OCI-LY7 (cell line): ENCODE measurements at regions not wholly inside any gene's neighbourhood (a gene's known extent, or its start where the extent isn't known, plus 50 kb on each side); places are given as distances from the start of the nearest gene placed in this dataset.

Experiments
- BruUV-seq: library from RNA; stranded (reverse); fragments of 400-500 nt; replicated peaks from 2 replicates; lab custom pipeline; 2021; lab: Mats Ljungman, UMichigan
- CTCF ChIA-PET: fragments of 300-600 bp; sonication (Branson Sonifier 250); formaldehyde crosslinking; loops from one replicate; lab custom pipeline; 2022; ENCODE audit warnings: antibody characterized with exemption; ENCODE audit not compliant: unreplicated experiment; lab: Charles Lee
- POLR2A ChIA-PET: fragments of 300-600 bp; sonication (Branson Sonifier 250); formaldehyde crosslinking; loops from one replicate; lab custom pipeline; 2022; ENCODE audit warnings: antibody characterized with exemption; lab: Charles Lee
- DNase-seq: peaks from one replicate; pipeline ENCODE4 v3.0.0-alpha.2; 2015; ENCODE audit warnings: low spot score
- H2AFZ ChIP-seq: fragments of 200-600 bp; sonication (generic), shearing (Covaris generic); 2 replicates; pipeline ENCODE4 v1.6.1; 2014; ENCODE audit warnings: mild to moderate bottlenecking, antibody characterized with exemption, low read length, moderate library complexity
- H3K27ac ChIP-seq: fragments of 200-600 bp; sonication (generic); 2 replicates; pipeline ENCODE4 v1.5.1; 2014; ENCODE audit warnings: mixed run types, low read depth, mild to moderate bottlenecking, moderate library complexity, low read length, inconsistent platforms; ENCODE audit not compliant: poor library complexity, severe bottlenecking
- H3K36me3 ChIP-seq: fragments of 200-600 bp; sonication (generic); 2 replicates; pipeline ENCODE4 v1.6.1; 2014; ENCODE audit warnings: mild to moderate bottlenecking, antibody characterized with exemption, low read length, moderate library complexity, mixed read lengths; ENCODE audit not compliant: insufficient read depth
- H3K4me1 ChIP-seq: fragments of 200-600 bp; sonication (generic); 2 replicates; pipeline ENCODE4 v1.5.1; 2014; ENCODE audit warnings: mild to moderate bottlenecking, low read length; ENCODE audit not compliant: insufficient read depth, poor library complexity, severe bottlenecking
- H3K4me2 ChIP-seq: fragments of 200-600 bp; sonication (generic); 2 replicates; pipeline ENCODE4 v1.6.1; 2014; ENCODE audit warnings: mild to moderate bottlenecking, low read length
- H3K4me3 ChIP-seq: fragments of 200-600 bp; sonication (generic); 2 replicates; pipeline ENCODE4 v1.5.1; 2014; ENCODE audit warnings: mild to moderate bottlenecking, low read depth, low read length; ENCODE audit not compliant: poor library complexity, severe bottlenecking
- H3K79me2 ChIP-seq: fragments of 200-600 bp; sonication (generic); 2 replicates; pipeline ENCODE4 v1.6.1; 2016; ENCODE audit warnings: low read depth, mild to moderate bottlenecking, low read length, moderate library complexity, mixed read lengths; ENCODE audit not compliant: insufficient read depth
- H3K9me2 ChIP-seq: fragments of 200-600 bp; sonication (generic); 2 replicates; pipeline ENCODE4 v1.6.1; 2016; ENCODE audit warnings: mild to moderate bottlenecking, low read length, mixed read lengths; ENCODE audit not compliant: insufficient read depth
- H3K9me3 ChIP-seq: fragments of 200-600 bp; sonication (generic); 2 replicates; pipeline ENCODE4 v1.6.1; 2014; ENCODE audit warnings: mild to moderate bottlenecking, mixed run types, low read length, mixed read lengths
- H4K20me1 ChIP-seq: fragments of 200-600 bp; sonication (generic); 2 replicates; pipeline ENCODE4 v1.6.1; 2014; ENCODE audit warnings: mild to moderate bottlenecking, antibody characterized with exemption, low read length, moderate library complexity, mixed read lengths; ENCODE audit not compliant: insufficient read depth
- EZH2phosphoT487 ChIP-seq: fragments of 200-600 bp; sonication (generic); IDR thresholded peaks from 2 replicates; pipeline ENCODE4 v1.6.1; 2018; ENCODE audit warnings: low read depth, borderline replicate concordance, mild to moderate bottlenecking, mixed run types, antibody characterized with exemption, low read length, moderate library complexity, mixed read lengths
- intact Hi-C: fragments of 100-400 bp; cut with micrococcal nuclease; formaldehyde crosslinking; loops from one replicate; pipeline ENCODE4 v1.10.0; 2022; ENCODE audit not compliant: unreplicated experiment
- TF ChIP-seq, protein P1 (sequence below): fragments of 200-600 bp; sonication (generic); conservative IDR thresholded peaks from 2 replicates; pipeline ENCODE4 v1.5.1; 2014; ENCODE audit warnings: mild to moderate bottlenecking, antibody characterized with exemption, low read length, moderate library complexity, mixed read lengths

DNA sequence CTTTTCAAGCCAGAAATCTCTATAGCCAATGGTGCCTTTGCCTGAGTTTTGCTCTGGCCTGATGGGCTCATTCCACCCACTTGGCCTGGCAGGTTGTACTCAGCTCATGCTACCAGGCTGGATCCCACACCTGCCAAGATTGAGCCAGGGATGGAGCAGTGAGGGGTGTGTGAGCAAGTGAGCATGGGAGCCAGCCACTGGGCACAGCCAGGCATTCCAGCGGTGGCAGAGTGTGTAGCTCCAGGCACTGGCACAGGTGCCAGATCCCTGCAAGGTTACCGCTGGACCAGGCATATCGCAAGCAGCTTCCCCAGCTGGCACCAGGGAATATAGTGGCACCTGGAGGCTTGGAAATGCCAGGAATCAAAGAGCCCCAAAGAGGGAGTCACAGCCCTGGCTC is 2395.6 kb upstream of the C9orf72 start:
- Histone ChIP-seq H3K36me3 (no peaks in the 10 kb centered on the region), H3K9me3 (no peaks in the 10 kb centered on the region), H3K9me2 (no peaks in the 10 kb centered on the region), H2AFZ (no peak overlapping the region), H3K79me2 (no peaks in the 10 kb centered on the region), H3K4me3 (no peak overlapping the region), H4K20me1 (no peaks in the 10 kb centered on the region), H3K4me1 (no peaks in the 10 kb centered on the region), H3K4me2 (no peak overlapping the region), H3K27ac (no peak overlapping the region)
- TF ChIP-seq EZH2phosphoT487: no peak
- TF ChIP-seq, protein P1, sequence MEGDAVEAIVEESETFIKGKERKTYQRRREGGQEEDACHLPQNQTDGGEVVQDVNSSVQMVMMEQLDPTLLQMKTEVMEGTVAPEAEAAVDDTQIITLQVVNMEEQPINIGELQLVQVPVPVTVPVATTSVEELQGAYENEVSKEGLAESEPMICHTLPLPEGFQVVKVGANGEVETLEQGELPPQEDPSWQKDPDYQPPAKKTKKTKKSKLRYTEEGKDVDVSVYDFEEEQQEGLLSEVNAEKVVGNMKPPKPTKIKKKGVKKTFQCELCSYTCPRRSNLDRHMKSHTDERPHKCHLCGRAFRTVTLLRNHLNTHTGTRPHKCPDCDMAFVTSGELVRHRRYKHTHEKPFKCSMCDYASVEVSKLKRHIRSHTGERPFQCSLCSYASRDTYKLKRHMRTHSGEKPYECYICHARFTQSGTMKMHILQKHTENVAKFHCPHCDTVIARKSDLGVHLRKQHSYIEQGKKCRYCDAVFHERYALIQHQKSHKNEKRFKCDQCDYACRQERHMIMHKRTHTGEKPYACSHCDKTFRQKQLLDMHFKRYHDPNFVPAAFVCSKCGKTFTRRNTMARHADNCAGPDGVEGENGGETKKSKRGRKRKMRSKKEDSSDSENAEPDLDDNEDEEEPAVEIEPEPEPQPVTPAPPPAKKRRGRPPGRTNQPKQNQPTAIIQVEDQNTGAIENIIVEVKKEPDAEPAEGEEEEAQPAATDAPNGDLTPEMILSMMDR: no peak
- no TSS peak for BruUV-seq
- CTCF ChIA-PET: no interaction called here
- intact Hi-C loops: no loop called here
- POLR2A ChIA-PET: no interaction called here
- no peak for DNase-seq

GRCh38 chr9:29969408-29969807 is 2396.1 kb upstream of the C9orf72 start:
- Histone ChIP-seq H3K9me2 (no peaks in the 10 kb centered on the region), H3K36me3 (no peaks in the 10 kb centered on the region), H3K79me2 (no peaks in the 10 kb centered on the region), H3K4me1 (no peaks in the 10 kb centered on the region), H3K9me3 (no peaks in the 10 kb centered on the region), H4K20me1 (no peaks in the 10 kb centered on the region), H2AFZ (no peak overlapping the region), H3K4me2 (no peak overlapping the region), H3K27ac (no peak overlapping the region), H3K4me3 (no peak overlapping the region)
- intact Hi-C loops: no loop called here
- no TSS peak for BruUV-seq
- no peak for DNase-seq
- no peak for TF ChIP-seq EZH2phosphoT487
- TF ChIP-seq, protein P1: no peak
- POLR2A ChIA-PET: no interaction called here
- CTCF ChIA-PET: no interaction called here

DNA sequence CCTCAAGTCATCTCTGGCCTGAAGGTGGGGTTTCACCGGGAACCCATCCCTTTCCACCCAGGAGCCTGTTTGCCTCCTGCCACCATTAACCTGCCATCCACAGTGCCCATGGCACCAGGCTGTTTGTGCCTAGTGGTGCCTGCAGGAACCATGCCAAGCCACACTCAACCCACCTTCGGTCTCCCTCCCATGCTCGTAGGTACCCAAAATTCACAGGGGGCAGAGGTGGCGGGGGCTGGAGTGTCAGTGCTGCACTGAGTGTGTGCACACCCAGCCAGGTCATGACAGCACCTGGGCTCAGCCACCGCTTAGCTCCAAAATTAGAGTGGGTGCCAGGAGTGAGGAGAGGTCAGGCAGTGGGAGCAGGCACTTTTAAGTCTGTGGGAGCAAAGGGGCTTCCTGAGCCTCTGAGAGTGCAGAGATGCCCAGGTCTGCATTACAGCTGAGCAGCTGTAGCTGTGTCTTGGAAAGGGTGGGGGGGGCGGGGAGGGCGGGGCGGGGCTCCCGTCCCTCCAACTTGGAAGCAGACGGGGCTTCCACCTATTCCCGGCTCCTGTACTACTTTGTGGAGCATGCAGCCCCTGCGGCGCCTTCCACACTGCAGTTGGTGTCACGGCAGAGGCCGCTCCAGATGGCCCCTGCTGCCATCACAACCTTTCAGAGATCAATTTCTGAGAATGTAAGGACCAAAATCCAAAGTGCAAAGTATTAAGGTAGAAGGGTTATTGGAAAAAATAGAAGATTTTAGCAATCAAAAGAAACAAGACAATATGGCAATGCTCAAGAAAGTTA is 2396.8 kb upstream of the C9orf72 start:
- H3K4me1 ChIP-seq: no peaks in the 10 kb centered on the region
- H3K4me3 ChIP-seq: no peak overlapping the region
- no peaks in the 10 kb centered on the region for H4K20me1 ChIP-seq
- no peaks in the 10 kb centered on the region for H3K9me2 ChIP-seq
- no peaks in the 10 kb centered on the region for H3K9me3 ChIP-seq
- intact Hi-C loops: no loop called here
- no TSS peak for BruUV-seq
- no peaks in the 10 kb centered on the region for H3K36me3 ChIP-seq
- ChIA-PET POLR2A (no interaction called here), CTCF (no interaction called here)
- no peak overlapping the region for H3K27ac ChIP-seq
- H2AFZ ChIP-seq: no peak overlapping the region
- no peaks in the 10 kb centered on the region for H3K79me2 ChIP-seq
- DNase-seq: no peak
- H3K4me2 ChIP-seq: no peak overlapping the region
- TF ChIP-seq, protein P1: no peak
- TF ChIP-seq EZH2phosphoT487: no peak
